ENCODE measurements at regions not wholly inside any gene's neighbourhood (a gene's known extent, or its start where the extent isn't known, plus 50 kb on each side); places are given as distances from the start of the nearest gene placed in this dataset.

GRCh38 chr22:48053486-48053885 lies 1291.0 kb downstream of the TBC1D22A start (continued):
- TF ChIP-seq REST (IDR thresholded peaks at IDR 0.05; ENCODE audit: low read depth) (no peak), CEBPB (IDR thresholded peaks at IDR 0.05; ENCODE audit: low read depth) (no peak), EGR1 (IDR thresholded peaks at IDR 0.05; ENCODE audit: low read depth) (no peak)

GRCh38 chr22:48052621-48052890 lies 1290.1 kb downstream of the TBC1D22A start:
- Histone ChIP-seq H3K27me3 (ENCODE audit: insufficient read depth, low read length) (0 out of 2 replicates have a peak, but pooled peaks cover 4% of the 10 kb centered on the region), H3K9me2 (ENCODE audit: insufficient read depth) (no peaks in the 10 kb centered on the region), H3K79me2 (ENCODE audit: insufficient read depth, low read length) (no peaks in the 10 kb centered on the region), H3K9me3 (ENCODE audit: control insufficient read depth in 1 of 2, insufficient read depth in 1 of 2, low read depth in 1 of 2, low read length in 2 of 2) (peaks cover 0 to 3% of the 10 kb centered on the region in 2 experiments; a peak in 1 of 4 replicates), H2AFZ (ENCODE audit: low read depth, low read length, poor library complexity, severe bottlenecking) (no peak overlapping the region), H4K20me1 (ENCODE audit: insufficient read depth) (no peaks in the 10 kb centered on the region), H3K36me3 (ENCODE audit: control insufficient read depth in 1 of 2, insufficient read depth in 2 of 2, low read length in 2 of 2) (no peaks in the 10 kb centered on the region), H3K9ac (ENCODE audit: low read length) (no peak overlapping the region), H3K4me1 (ENCODE audit: control insufficient read depth in 1 of 2, insufficient read depth in 2 of 2, low read length in 2 of 2) (no peaks in the 10 kb centered on the region), H3K4me3 (replicated peaks in 1 of 2; ENCODE audit: low read depth in 1 of 2, low read length in 2 of 2) (no peak overlapping the region), H3K4me2 (ENCODE audit: low read length) (no peak overlapping the region), H3K27ac (ENCODE audit: low read depth, low read length) (no peak overlapping the region)
- intact Hi-C loops (cut with micrococcal nuclease): no loop called here
- ATAC-seq: no peak
- POLR2A ChIA-PET: no interaction called here
- RAD21 ChIA-PET (ENCODE audit: low non-redundant PET in 1 of 2, low total read pairs in 2 of 2, uncharacterized antibody in 2 of 2, unreplicated experiment in 2 of 2): no interaction called here
- DNase-seq (ENCODE audit: low read depth, low spot score): no peak
- CTCF ChIA-PET: no interaction called here
- no TSS peak for BruUV-seq (replicated peaks)
- no peak for TF ChIP-seq FOSL1 (IDR thresholded peaks at IDR 0.05; ENCODE audit: low read depth)
